Neuronal stem cell (in vitro differentiated cells): ENCODE measurements at regions not wholly inside any gene's neighbourhood (a gene's known extent, or its start where the extent isn't known, plus 50 kb on each side); places are given as distances from the start of the nearest gene placed in this dataset.
A peak's percentile ranks its signal among the peaks of the same experiment; 100 is the strongest.

Experiments used
- DNase-seq: peaks from one replicate; pipeline ENCODE4 v3.0.0-alpha.2; 2013; ENCODE audit warnings: low spot score
- H2AFZ ChIP-seq: one replicate; pipeline ENCODE4 v1.6.1; 2013; ENCODE audit warnings: mild to moderate bottlenecking, low read length, inconsistent platforms
- H2AK5ac ChIP-seq: 2 replicates; pipeline ENCODE4 v1.6.1; 2013; ENCODE audit warnings: low read depth, mild to moderate bottlenecking, inconsistent platforms, low read length, moderate library complexity, mixed read lengths
- H2BK120ac ChIP-seq: 2 replicates; pipeline ENCODE4 v1.6.1; 2013; ENCODE audit warnings: low read depth, mild to moderate bottlenecking, inconsistent platforms, low read length, moderate library complexity, mixed read lengths
- H2BK12ac ChIP-seq: one replicate; pipeline ENCODE4 v1.6.1; 2013; ENCODE audit warnings: low read length, inconsistent platforms
- H2BK15ac ChIP-seq: 2 replicates; pipeline ENCODE4 v1.6.1; 2013; ENCODE audit warnings: mild to moderate bottlenecking, low read length, inconsistent platforms, mixed read lengths
- H2BK5ac ChIP-seq: one replicate; pipeline ENCODE4 v1.6.1; 2013; ENCODE audit warnings: inconsistent platforms, mild to moderate bottlenecking, low read length, moderate library complexity
- H3K14ac ChIP-seq: one replicate; pipeline ENCODE4 v1.6.1; 2013; ENCODE audit warnings: low read length, inconsistent platforms
- H3K18ac ChIP-seq: 2 replicates; pipeline ENCODE4 v1.6.1; 2013; ENCODE audit warnings: low read length, inconsistent platforms
- H3K23ac ChIP-seq: 2 replicates; pipeline ENCODE4 v1.6.1; 2013; ENCODE audit warnings: low read depth, mild to moderate bottlenecking, mixed read lengths, low read length, inconsistent platforms; ENCODE audit not compliant: poor library complexity
- H3K27ac ChIP-seq: replicated peaks from 3 replicates; pipeline ENCODE4 v1.5.1; 2013; ENCODE audit warnings: low read length, inconsistent platforms
- H3K27me3 ChIP-seq, 3 experiments: 2 replicates each; pipeline ENCODE4 v1.6.1; 2013; ENCODE audit warnings: low read length in 3 of 3, mild to moderate bottlenecking in 2 of 3, inconsistent platforms in 1 of 3, low read depth in 1 of 3, mixed read lengths in 1 of 3, moderate library complexity in 1 of 3; ENCODE audit not compliant: control insufficient read depth in 3 of 3, insufficient read depth in 3 of 3
- H3K36me3 ChIP-seq, 2 donors: replicated peaks in 1 of 2; 2 replicates each; pipeline ENCODE4 v1.6.1; 2013; ENCODE audit warnings: low read length in 2 of 2; ENCODE audit not compliant: control insufficient read depth in 2 of 2, insufficient read depth in 2 of 2
- H3K4ac ChIP-seq: 2 replicates; pipeline ENCODE4 v1.6.1; 2013; ENCODE audit warnings: inconsistent platforms, mild to moderate bottlenecking, low read length, moderate library complexity
- H3K4me1 ChIP-seq, 2 donors: 1 replicate in 1 of 2; 2 replicates in 1 of 2; pipeline ENCODE4 v1.6.1; 2013; ENCODE audit warnings: low read length in 2 of 2, low read depth in 1 of 2; ENCODE audit not compliant: control insufficient read depth in 2 of 2, insufficient read depth in 1 of 2
- H3K4me2 ChIP-seq: one replicate; pipeline ENCODE4 v1.6.1; 2013; ENCODE audit warnings: mild to moderate bottlenecking, low read length, inconsistent platforms; ENCODE audit not compliant: insufficient read depth, poor library complexity, severe bottlenecking
- H3K4me3 ChIP-seq, 2 donors: 2 replicates each; pipeline ENCODE4 v1.5.1; 2013; ENCODE audit warnings: low read length in 2 of 2, mild to moderate bottlenecking in 2 of 2, inconsistent platforms in 1 of 2, moderate library complexity in 1 of 2
- H3K79me1 ChIP-seq: one replicate; pipeline ENCODE4 v1.6.1; 2013; ENCODE audit warnings: low read depth, mild to moderate bottlenecking, inconsistent platforms, low read length, moderate library complexity
- H3K9ac ChIP-seq: one replicate; pipeline ENCODE4 v1.6.1; 2013; ENCODE audit warnings: mild to moderate bottlenecking, low read depth, low read length, inconsistent platforms; ENCODE audit not compliant: poor library complexity
- H3K9me3 ChIP-seq, 2 donors: replicated peaks in 1 of 2; 2 replicates each; pipeline versions ENCODE3 to v1.6.1; 2013; ENCODE audit warnings: low read length in 2 of 2, mild to moderate bottlenecking in 2 of 2, inconsistent platforms in 1 of 2, low read depth in 1 of 2, mixed read lengths in 1 of 2, moderate library complexity in 1 of 2; ENCODE audit not compliant: control insufficient read depth in 2 of 2, insufficient read depth in 1 of 2
- H4K8ac ChIP-seq: one replicate; pipeline ENCODE4 v1.6.1; 2013; ENCODE audit warnings: low read depth, mild to moderate bottlenecking, inconsistent platforms, low read length, moderate library complexity
- H4K91ac ChIP-seq: one replicate; pipeline ENCODE4 v1.6.1; 2013; ENCODE audit warnings: low read length, low read depth, mild to moderate bottlenecking, inconsistent platforms; ENCODE audit not compliant: poor library complexity
- WGBS, 2 donors: extraction: QIAGEN DNeasy Blood & Tissue Kit; methylation state at CpG; one replicate each; pipeline ENCODE4 v1.1.7; 2013; ENCODE audit warnings: missing lambda C conversion rate in 2 of 2, mixed read lengths in 1 of 2; ENCODE audit not compliant: insufficient read length in 2 of 2, insufficient replicate concordance in 1 of 2; ENCODE audit errors: extremely low coverage in 2 of 2; 5-methylcytosine and 5-hydroxymethylcytosine counted together

DNA sequence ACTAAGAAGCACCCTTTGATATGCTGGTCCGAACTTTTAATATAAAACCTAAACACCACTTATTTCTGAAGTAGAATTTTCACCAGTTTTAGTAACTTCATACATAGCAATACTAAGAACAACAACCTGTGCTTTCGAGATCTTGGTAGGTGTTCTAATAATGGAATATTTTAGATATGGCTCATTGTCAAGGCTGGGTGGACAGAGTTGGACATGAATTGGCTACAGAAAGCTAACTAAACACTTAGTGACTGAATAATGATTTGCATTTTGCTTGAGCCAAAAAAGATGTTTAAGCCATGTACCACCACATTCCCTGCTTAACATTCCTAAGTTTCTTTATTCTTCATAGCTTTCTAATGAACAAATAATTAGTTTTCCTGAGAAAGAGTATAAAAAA, 344.3 kb upstream of the SGCG start:
- Histone ChIP-seq H2BK120ac (no peak overlapping the region), H3K79me1 (no peaks in the 10 kb centered on the region), H3K18ac (no peak overlapping the region), H3K9me3 (no peaks in the 10 kb centered on the region), H3K36me3 (no peaks in the 10 kb centered on the region), H4K91ac (no peak overlapping the region), H2AFZ (peak overlapping the region; percentile 7), H2BK5ac (no peak overlapping the region), H3K27ac (no peak overlapping the region), H2BK15ac (no peak overlapping the region), H2AK5ac (no peak overlapping the region), H3K14ac (no peak overlapping the region), H3K4me2 (no peak overlapping the region), H3K27me3 (no peaks in the 10 kb centered on the region), H3K4me1 (no peaks in the 10 kb centered on the region), H3K4ac (no peak overlapping the region), H3K9ac (no peak overlapping the region), H3K23ac (no peak overlapping the region), H4K8ac (no peak overlapping the region), H3K4me3 (no peak overlapping the region), H2BK12ac (no peak overlapping the region)
- DNase-seq, result no peak
- no CpG with 5 or more reads among the region's 2 CpGs for WGBS, 2 donors

- DNase-seq, result no peak
- no peak overlapping the region for H3K23ac ChIP-seq
- no CpG with 5 or more reads among the region's 45 CpGs for WGBS, 2 donors
Observed at GRCh38 chr13:22837980-22838647, 342.7 kb upstream of the SGCG start.

GRCh38 chr13:22839603-22840530, 340.9 kb upstream of the SGCG start:
- H3K14ac ChIP-seq, result no peak overlapping the region
- no peak overlapping the region for H2AK5ac ChIP-seq
- H3K27me3 ChIP-seq, result no peaks in the 10 kb centered on the region
- H3K23ac ChIP-seq, result no peak overlapping the region
- H3K79me1 ChIP-seq, result no peaks in the 10 kb centered on the region
- no peak for DNase-seq
- H3K9ac ChIP-seq, result no peak overlapping the region
- H4K91ac ChIP-seq, result no peak overlapping the region
- no peak overlapping the region for H3K4me3 ChIP-seq
- no peak overlapping the region for H2BK15ac ChIP-seq
- no peaks in the 10 kb centered on the region for H3K9me3 ChIP-seq
- H4K8ac ChIP-seq, result no peak overlapping the region
- no peaks in the 10 kb centered on the region for H3K36me3 ChIP-seq
- H3K27ac ChIP-seq, result no peak overlapping the region
- H3K18ac ChIP-seq, result no peak overlapping the region
- no peak overlapping the region for H2AFZ ChIP-seq
- no peak overlapping the region for H2BK12ac ChIP-seq
- no peak overlapping the region for H2BK120ac ChIP-seq
- no peak overlapping the region for H3K4me2 ChIP-seq
- no peak overlapping the region for H3K4ac ChIP-seq
- no CpG with 5 or more reads among the region's 7 CpGs for WGBS, 2 donors
- no peaks in the 10 kb centered on the region for H3K4me1 ChIP-seq
- H2BK5ac ChIP-seq, result no peak overlapping the region

More at GRCh38 chr13:22837980-22838647, 342.7 kb upstream of the SGCG start:
- Histone ChIP-seq H3K4me2 (no peak overlapping the region), H2BK15ac (no peak overlapping the region), H3K27ac (no peak overlapping the region), H3K9me3 (no peaks in the 10 kb centered on the region), H3K27me3 (no peaks in the 10 kb centered on the region), H3K4ac (no peak overlapping the region), H2AK5ac (no peak overlapping the region), H3K9ac (no peak overlapping the region), H4K91ac (no peak overlapping the region), H2AFZ (no peak overlapping the region), H3K4me3 (no peak overlapping the region), H3K4me1 (no peaks in the 10 kb centered on the region), H2BK5ac (no peak overlapping the region), H4K8ac (no peak overlapping the region), H2BK12ac (no peak overlapping the region), H3K36me3 (no peaks in the 10 kb centered on the region), H3K14ac (no peak overlapping the region), H3K79me1 (no peaks in the 10 kb centered on the region), H3K18ac (no peak overlapping the region), H2BK120ac (no peak overlapping the region)

GRCh38 chr13:22846551-22846950, 334.2 kb upstream of the SGCG start:
- Histone ChIP-seq H2AFZ (no peak overlapping the region), H3K4me3 (no peak overlapping the region), H2BK120ac (no peak overlapping the region), H3K9me3 (no peaks in the 10 kb centered on the region), H3K9ac (no peak overlapping the region), H3K14ac (no peak overlapping the region), H2AK5ac (no peak overlapping the region), H3K27me3 (no peaks in the 10 kb centered on the region), H3K4me2 (no peak overlapping the region), H2BK5ac (no peak overlapping the region), H2BK15ac (no peak overlapping the region), H4K8ac (no peak overlapping the region), H3K23ac (no peak overlapping the region), H3K18ac (no peak overlapping the region), H3K4ac (no peak overlapping the region), H3K36me3 (no peaks in the 10 kb centered on the region), H3K79me1 (no peaks in the 10 kb centered on the region), H2BK12ac (no peak overlapping the region), H3K27ac (no peak overlapping the region), H4K91ac (no peak overlapping the region), H3K4me1 (no peaks in the 10 kb centered on the region)
- no CpG with 5 or more reads among the region's 2 CpGs for WGBS, 2 donors
- DNase-seq, result no peak
